Tibial nerve (tissue), 4 donors: ENCODE measurements at regions not wholly inside any gene's neighbourhood (a gene's known extent, or its start where the extent isn't known, plus 50 kb on each side); places are given as distances from the start of the nearest gene placed in this dataset.

Source experiments
- DNase-seq, 2 donors: peaks; one replicate each; pipeline ENCODE4 v3.0.0-alpha.2; 2019; ENCODE audit warnings: low spot score in 2 of 2
- H3K27ac ChIP-seq, 4 donors: fragments of 200-600 bp; sonication (generic) in 3 of 4; one replicate each; pipeline ENCODE4 v1.5.1; 2017 to 2019; ENCODE audit warnings: mild to moderate bottlenecking in 1 of 4
- H3K27me3 ChIP-seq, 2 donors: fragments of 200-600 bp; sonication (generic) in 1 of 2; one replicate each; pipeline versions ENCODE4 v1.5.1 to v1.6.0; 2017 to 2019
- H3K36me3 ChIP-seq, 3 donors: fragments of 200-600 bp; sonication (generic); one replicate each; pipeline ENCODE4 v1.5.1; 2018 to 2019
- H3K4me1 ChIP-seq, 4 donors: fragments of 200-600 bp; sonication (generic) in 3 of 4; one replicate each; pipeline ENCODE4 v1.5.1; 2017 to 2019
- H3K4me3 ChIP-seq, 4 donors: fragments of 200-600 bp; sonication (generic) in 3 of 4; one replicate each; pipeline ENCODE4 v1.5.1; 2017 to 2019; ENCODE audit warnings: mild to moderate bottlenecking in 1 of 4, moderate library complexity in 1 of 4
- H3K9me3 ChIP-seq, 4 donors: fragments of 200-600 bp; sonication (generic) in 3 of 4; one replicate each; pipeline ENCODE4 v1.5.1; 2017 to 2019
- EP300 ChIP-seq, 2 donors: sonication (generic); formaldehyde crosslinking; IDR thresholded peaks; one replicate each; pipeline ENCODE4 v1.6.1; 2017; ENCODE audit warnings: antibody characterized with exemption in 2 of 2, mild to moderate bottlenecking in 1 of 2
- POLR2A ChIP-seq, 2 donors: fragments of 450-650 bp; IDR thresholded peaks; one replicate each; pipeline ENCODE4 v1.6.1; 2017; ENCODE audit warnings: antibody characterized with exemption in 2 of 2, mild to moderate bottlenecking in 2 of 2, moderate library complexity in 2 of 2
- WGBS, 2 donors: methylation state at CpG; one replicate each; pipeline ENCODE4 v1.1.5; 2018; 5-methylcytosine and 5-hydroxymethylcytosine counted together
- TF ChIP-seq, protein P1 (sequence below), 5 experiments: fragments of 200-600 bp in 3 of 5; fragments of 450-650 bp in 2 of 5; sonication (generic) in 3 of 5; IDR thresholded peaks; one replicate each; pipeline ENCODE4 v1.5.1; 2016 to 2019; ENCODE audit warnings: antibody characterized with exemption in 5 of 5, mild to moderate bottlenecking in 3 of 5, moderate library complexity in 2 of 5

DNA sequence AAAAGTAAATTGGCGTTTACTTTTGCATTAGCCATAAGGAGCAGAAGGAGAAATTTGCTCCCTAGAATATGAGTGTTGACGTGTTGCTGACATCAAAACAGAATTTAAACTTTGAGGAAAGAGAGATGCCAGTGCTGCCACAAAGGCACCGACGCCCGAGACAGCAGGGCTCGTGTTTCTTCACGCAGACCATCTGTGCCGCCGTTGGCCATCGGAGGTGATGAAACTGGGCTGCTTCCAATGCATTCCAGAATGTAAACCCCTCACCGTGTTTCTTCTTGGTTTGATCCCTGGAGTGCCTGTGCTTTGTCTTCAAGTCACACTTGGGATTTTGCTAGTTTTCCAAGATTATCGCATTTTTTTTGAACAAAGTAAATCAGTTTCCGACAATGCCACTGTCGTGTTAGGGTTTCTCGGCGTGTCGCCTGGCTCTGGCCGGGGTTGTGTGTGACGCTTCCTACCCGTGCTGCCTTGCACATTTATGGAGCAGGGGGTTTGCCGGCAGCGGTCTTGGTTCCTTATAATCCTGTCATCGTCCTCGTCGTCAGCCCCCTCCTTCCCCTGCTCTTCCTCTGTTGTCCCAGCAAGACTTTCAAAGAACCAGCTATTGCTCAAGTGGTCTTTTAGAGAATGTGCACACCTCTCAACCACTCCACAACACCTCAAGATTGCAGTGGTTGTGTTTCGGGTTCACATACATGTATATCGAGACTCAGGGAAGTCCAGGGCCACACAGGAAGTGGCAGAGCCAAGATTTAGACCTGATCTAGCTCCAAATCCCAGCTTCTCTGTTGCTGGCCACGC lies 103.9 kb downstream of the METRNL start:
- TF ChIP-seq EP300 (IDR thresholded peaks at IDR 0.05) = no peak
- Histone ChIP-seq H3K9me3 (peaks cover 0 to 7% (median 0%) of the 10 kb centered on the region in 4 donors), H3K36me3 (no peaks in the 10 kb centered on the region), H3K27me3 (no peaks in the 10 kb centered on the region), H3K4me3 (no peak overlapping the region), H3K4me1 (peaks cover 0 to 28% (median 2%) of the 10 kb centered on the region in 4 donors), H3K27ac (peak overlapping the region in 2 of 4 donors; percentile 46 to 74)
- 91 to 92% methylated on average over 27 to 28 of the region's 28 CpGs for WGBS, 2 donors
- DNase-seq = peak in 1 of 2 donors; percentile 4

DNA sequence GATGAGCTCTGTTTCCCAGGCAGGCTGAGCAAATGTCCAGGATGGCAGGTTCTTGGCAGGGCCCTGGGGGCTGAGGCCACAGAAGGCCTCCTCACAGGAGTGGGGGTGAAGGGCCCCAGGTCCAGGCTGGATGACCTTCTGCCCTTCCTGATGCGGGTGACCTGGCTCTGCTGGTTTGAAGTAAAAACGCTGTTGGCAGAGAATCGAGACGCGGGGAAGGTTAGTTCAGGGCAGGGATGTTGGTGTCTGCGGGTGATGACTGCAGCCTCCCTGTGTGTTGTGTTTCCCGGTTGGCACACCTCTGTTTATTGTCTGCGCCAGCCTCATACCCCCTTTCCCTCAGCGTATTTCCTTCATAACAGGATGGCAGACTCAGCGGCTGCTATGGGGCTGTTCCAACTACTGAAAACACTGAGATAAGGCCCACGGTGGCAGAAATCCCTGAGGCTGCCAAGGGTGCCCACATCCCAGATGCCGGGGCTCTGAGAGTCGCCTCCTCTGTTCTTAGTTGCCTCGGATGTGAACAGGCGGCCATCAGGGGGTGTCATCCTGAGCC lies 104.6 kb downstream of the METRNL start:
- peak; percentile 5 to 13 for DNase-seq
- Histone ChIP-seq H3K27ac (peak overlapping the region in 2 of 4 donors; percentile 46 to 74), H3K4me1 (peaks cover 0 to 30% (median 3%) of the 10 kb centered on the region in 4 donors), H3K36me3 (no peaks in the 10 kb centered on the region), H3K4me3 (no peak overlapping the region), H3K27me3 (no peaks in the 10 kb centered on the region), H3K9me3 (peaks cover 0 to 8% (median 0%) of the 10 kb centered on the region in 4 donors)
- TF ChIP-seq, protein P1, sequence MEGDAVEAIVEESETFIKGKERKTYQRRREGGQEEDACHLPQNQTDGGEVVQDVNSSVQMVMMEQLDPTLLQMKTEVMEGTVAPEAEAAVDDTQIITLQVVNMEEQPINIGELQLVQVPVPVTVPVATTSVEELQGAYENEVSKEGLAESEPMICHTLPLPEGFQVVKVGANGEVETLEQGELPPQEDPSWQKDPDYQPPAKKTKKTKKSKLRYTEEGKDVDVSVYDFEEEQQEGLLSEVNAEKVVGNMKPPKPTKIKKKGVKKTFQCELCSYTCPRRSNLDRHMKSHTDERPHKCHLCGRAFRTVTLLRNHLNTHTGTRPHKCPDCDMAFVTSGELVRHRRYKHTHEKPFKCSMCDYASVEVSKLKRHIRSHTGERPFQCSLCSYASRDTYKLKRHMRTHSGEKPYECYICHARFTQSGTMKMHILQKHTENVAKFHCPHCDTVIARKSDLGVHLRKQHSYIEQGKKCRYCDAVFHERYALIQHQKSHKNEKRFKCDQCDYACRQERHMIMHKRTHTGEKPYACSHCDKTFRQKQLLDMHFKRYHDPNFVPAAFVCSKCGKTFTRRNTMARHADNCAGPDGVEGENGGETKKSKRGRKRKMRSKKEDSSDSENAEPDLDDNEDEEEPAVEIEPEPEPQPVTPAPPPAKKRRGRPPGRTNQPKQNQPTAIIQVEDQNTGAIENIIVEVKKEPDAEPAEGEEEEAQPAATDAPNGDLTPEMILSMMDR (IDR thresholded peaks at IDR 0.05) = no peak
- TF ChIP-seq EP300 (IDR thresholded peaks at IDR 0.05) = peak in 1 of 2 donors; percentile 28
- no peak for TF ChIP-seq POLR2A (IDR thresholded peaks at IDR 0.05)
- 68 to 78% methylated on average over 15 of the region's 15 CpGs for WGBS, 2 donors

DNA sequence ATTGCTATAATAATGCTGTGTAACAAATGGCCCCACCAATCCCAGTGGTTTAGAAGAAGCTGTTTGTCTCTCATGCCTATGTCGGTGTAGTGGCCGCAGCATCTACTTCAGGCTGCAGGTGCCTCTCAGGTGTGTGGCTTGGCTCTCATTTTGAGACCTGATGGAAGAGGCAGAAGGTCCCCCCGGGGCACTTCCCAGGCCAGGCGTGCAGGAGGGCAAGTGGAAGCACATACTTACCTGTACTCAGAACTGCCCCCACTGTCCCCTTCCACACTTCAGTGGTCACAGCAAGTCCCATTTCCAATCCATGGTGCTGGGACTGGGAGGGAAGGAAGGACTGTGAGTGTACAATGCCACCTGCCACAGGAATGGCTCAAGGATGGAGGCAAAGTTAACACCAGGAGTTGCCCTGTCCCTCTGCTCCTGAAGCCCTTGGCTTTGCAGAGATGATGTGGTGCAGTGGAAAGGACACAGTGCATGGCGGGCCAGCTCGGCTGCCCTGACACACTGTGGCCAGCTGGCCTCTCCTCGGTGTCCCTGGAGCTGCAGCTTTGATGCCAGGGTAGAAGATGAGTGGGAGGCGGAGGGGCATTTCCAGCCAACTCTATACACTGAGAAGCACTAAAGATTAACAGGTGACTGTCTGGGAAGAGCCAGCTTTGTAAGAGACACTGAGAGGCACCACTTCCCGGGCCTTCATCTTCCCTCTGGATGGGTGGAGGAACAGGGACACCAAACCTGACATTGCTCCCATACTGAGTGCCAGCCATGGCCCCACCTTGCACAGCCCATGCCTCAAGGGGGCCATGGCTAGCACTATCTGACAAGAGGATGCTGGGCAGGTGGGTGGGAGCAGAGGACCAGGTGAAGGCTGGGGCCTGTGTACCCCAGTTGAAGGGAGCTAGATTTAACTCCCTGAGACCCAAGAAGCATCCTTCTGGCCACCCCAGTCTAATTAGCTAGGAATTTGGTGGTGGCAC lies 105.9 kb downstream of the METRNL start:
- H3K27me3 ChIP-seq = no peaks in the 10 kb centered on the region
- no peak for TF ChIP-seq EP300 (IDR thresholded peaks at IDR 0.05)
- TF ChIP-seq POLR2A (IDR thresholded peaks at IDR 0.05) = no peak
- TF ChIP-seq, protein P1 (IDR thresholded peaks at IDR 0.05) = no peak
- no peaks in the 10 kb centered on the region for H3K36me3 ChIP-seq
- H3K9me3 ChIP-seq = peaks cover 0 to 8% (median 0%) of the 10 kb centered on the region in 4 donors
- 83 to 94% methylated on average over 8 to 9 of the region's 9 CpGs for WGBS, 2 donors
- H3K4me3 ChIP-seq = no peak overlapping the region
- peak overlapping the region in 1 of 4 donors; percentile 74 for H3K27ac ChIP-seq
- H3K4me1 ChIP-seq = peaks cover 0 to 43% (median 12%) of the 10 kb centered on the region in 4 donors
- peak; percentile 4 for DNase-seq

DNA sequence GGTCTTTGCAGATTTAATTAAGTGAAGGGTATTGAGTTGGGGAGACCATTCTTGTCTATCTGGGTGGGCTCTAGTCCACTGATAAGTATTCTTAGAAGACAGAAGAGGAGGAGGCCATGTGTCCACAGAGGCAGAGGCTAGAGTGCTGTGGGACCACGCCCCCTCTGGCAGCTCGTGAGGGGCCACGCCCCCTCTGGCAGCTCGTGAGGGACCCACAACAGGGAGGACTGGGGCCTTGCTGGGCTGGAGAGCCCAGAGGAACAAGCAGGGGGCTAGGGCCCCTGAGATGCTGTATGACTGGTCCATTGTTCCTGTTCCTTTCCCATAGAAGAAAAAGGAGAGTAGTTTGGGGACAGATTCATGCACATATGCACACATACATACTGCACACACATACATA lies 106.8 kb downstream of the METRNL start:
- H3K27me3 ChIP-seq = no peaks in the 10 kb centered on the region
- H3K4me1 ChIP-seq = peaks cover 0 to 52% (median 18%) of the 10 kb centered on the region in 4 donors
- WGBS, 2 donors = 18 to 34% methylated on average over 4 of the region's 4 CpGs
- peak in 1 of 2 donors; percentile 11 for DNase-seq
- H3K9me3 ChIP-seq = peaks cover 0 to 8% (median 0%) of the 10 kb centered on the region in 4 donors
- peak overlapping the region in 1 of 4 donors; percentile 12 for H3K27ac ChIP-seq
- H3K36me3 ChIP-seq = no peaks in the 10 kb centered on the region
- TF ChIP-seq EP300 (IDR thresholded peaks at IDR 0.05) = no peak
- TF ChIP-seq, protein P1 (IDR thresholded peaks at IDR 0.05) = no peak
- no peak for TF ChIP-seq POLR2A (IDR thresholded peaks at IDR 0.05)
- no peak overlapping the region for H3K4me3 ChIP-seq

DNA sequence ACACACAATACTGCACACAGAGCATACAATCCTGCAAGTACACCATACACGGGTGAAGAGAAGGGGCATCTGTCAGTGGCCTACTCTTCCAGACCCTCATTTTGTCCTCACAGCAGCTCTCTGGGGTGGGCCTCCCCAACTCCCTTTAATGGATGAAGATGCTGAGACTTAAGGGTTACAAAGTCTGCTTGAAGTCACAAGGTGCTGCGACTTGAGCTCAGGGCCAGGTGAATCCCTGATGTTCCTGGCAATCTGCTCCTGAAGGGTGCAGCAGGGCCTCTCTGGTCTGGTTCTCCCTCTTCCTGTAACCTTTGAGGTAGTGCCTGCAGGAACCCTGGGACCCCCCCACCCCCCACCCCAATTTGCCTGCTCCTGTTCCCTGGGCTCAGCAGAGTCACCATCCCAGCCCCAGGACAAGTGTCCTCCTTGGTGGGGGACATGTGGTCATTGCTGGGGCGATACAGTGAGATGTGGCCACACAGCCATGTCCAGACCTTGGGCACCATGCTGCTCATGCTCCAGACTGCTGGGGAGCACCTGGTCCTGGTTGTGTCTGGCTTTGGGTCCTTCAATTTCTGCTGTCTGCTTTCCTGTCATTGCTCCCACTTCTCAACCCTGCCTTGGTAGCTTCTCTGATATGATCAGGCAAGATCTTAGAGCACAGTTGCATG lies 107.5 kb downstream of the METRNL start:
- no peaks in the 10 kb centered on the region for H3K27me3 ChIP-seq
- DNase-seq = peak in 1 of 2 donors; percentile 5
- peaks cover 0 to 8% (median 0%) of the 10 kb centered on the region in 4 donors for H3K9me3 ChIP-seq
- H3K27ac ChIP-seq = peak overlapping the region in 1 of 4 donors; percentile 23
- TF ChIP-seq, protein P1 (IDR thresholded peaks at IDR 0.05) = no peak
- TF ChIP-seq POLR2A (IDR thresholded peaks at IDR 0.05) = no peak
- TF ChIP-seq EP300 (IDR thresholded peaks at IDR 0.05) = no peak
- WGBS, 2 donors = 93 to 100% methylated on average over 2 to 3 of the region's 3 CpGs
- no peak overlapping the region for H3K4me3 ChIP-seq
- H3K4me1 ChIP-seq = peaks cover 0 to 59% (median 23%) of the 10 kb centered on the region in 4 donors
- no peaks in the 10 kb centered on the region for H3K36me3 ChIP-seq
